K562 (cell line): ENCODE measurements at regions not wholly inside any gene's neighbourhood (a gene's known extent, or its start where the extent isn't known, plus 50 kb on each side); places are given as distances from the start of the nearest gene placed in this dataset.

ENCODE experiments used
- CHD1 ChIP-seq: fragments of 200-600 bp; sonication (generic); IDR thresholded peaks from one replicate; pipeline ENCODE4 v1.6.1; 2012; ENCODE audit warnings: mild to moderate bottlenecking, moderate library complexity, low read length, inconsistent platforms
- CTCF ChIP-seq, 3 experiments: IDR thresholded peaks in 2 of 3; conservative IDR thresholded peaks in 1 of 3; 2 replicates each; pipeline ENCODE4 v1.5.1; 2011 to 2012; ENCODE audit warnings: low read length in 3 of 3, mild to moderate bottlenecking in 3 of 3, control low read depth in 2 of 3, improper control_type of control experiment in 1 of 3, inconsistent platforms in 1 of 3, low read depth in 1 of 3, mixed read lengths in 1 of 3, moderate library complexity in 1 of 3; ENCODE audit not compliant: insufficient read depth in 2 of 3
- MAFF ChIP-seq: IDR thresholded peaks from 2 replicates; pipeline ENCODE4 v1.6.1; 2012; ENCODE audit warnings: low read length, improper control_type of control experiment
- POLR2A ChIP-seq: fragments of 450-650 bp; conservative IDR thresholded peaks from 2 replicates; pipeline ENCODE4 v1.6.1; 2016
- TFAM ChIP-seq: fragments of 250-450 bp; sonication (Bioruptor Pico); conservative IDR thresholded peaks from 2 replicates; pipeline ENCODE4 v1.5.0; 2021; ENCODE audit warnings: mild to moderate bottlenecking, moderate library complexity
- ZNF740 ChIP-seq, 3 experiments: fragments of 200-800 bp in 1 of 3; sonication (Bioruptor generic) in 1 of 3; sonication (generic) in 1 of 3; formaldehyde crosslinking in 1 of 3; IDR thresholded peaks; 2 replicates each; pipeline versions ENCODE4 v1.6.1 to v1.8.0; 2016 to 2022; ENCODE audit warnings: mild to moderate bottlenecking in 2 of 3, missing compliant biosample characterization in 2 of 3, missing genetic modification characterization in 2 of 3, missing genetic modification reagents in 1 of 3
- ZNF830 ChIP-seq: fragments of 250-450 bp; sonication (Bioruptor Pico); IDR thresholded peaks from 2 replicates; pipeline ENCODE4 v1.5.0; 2021; ENCODE audit warnings: mild to moderate bottlenecking
- TF ChIP-seq, protein P1 (sequence below): fragments of 450-650 bp; conservative IDR thresholded peaks from 2 replicates; pipeline ENCODE4 v1.6.1; 2016; ENCODE audit warnings: missing genetic modification characterization, low read depth, mild to moderate bottlenecking, missing compliant biosample characterization, moderate library complexity
- TF ChIP-seq, protein P2 (sequence below): sonication (generic); formaldehyde crosslinking; IDR thresholded peaks from 2 replicates; pipeline ENCODE4 v1.8.1; 2022; ENCODE audit warnings: missing genetic modification reagents

DNA sequence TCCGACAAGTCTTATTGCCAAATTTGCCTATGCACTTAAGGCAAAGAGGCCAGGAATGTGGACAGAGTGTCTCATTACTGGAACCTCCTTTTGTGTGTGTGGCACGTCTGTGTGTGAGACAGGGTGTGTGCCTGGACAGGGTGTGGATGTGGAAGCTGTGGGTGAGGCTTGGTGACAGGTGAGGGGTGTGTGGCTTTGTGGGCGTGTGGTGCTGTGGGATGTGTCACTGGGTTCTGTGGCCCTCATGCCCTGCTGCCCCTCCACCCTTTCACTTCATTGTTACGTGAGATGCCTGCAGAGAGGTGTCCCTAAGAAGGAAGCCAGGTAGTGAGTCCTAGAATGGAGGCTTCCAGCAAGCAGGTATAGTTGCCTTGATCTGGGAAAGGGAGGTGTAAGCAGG is 244.0 kb upstream of the CHRNA7 start:
- TF ChIP-seq, protein P1, sequence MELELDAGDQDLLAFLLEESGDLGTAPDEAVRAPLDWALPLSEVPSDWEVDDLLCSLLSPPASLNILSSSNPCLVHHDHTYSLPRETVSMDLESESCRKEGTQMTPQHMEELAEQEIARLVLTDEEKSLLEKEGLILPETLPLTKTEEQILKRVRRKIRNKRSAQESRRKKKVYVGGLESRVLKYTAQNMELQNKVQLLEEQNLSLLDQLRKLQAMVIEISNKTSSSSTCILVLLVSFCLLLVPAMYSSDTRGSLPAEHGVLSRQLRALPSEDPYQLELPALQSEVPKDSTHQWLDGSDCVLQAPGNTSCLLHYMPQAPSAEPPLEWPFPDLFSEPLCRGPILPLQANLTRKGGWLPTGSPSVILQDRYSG (tag): no peak
- TF ChIP-seq ZNF740 (CRISPR knock-in tag; IDR thresholded peaks at IDR 0.05) (no peak), ZNF740 (tag; IDR thresholded peaks at IDR 0.05) (no peak), CHD1 (no peak), CTCF (IDR thresholded peaks at IDR 0.05 in 2 of 3, conservative IDR thresholded peaks at IDR 0.05 in 1 of 3; ENCODE audit: insufficient read depth in 2 of 3, low read depth in 1 of 3, low read length in 3 of 3) (no peak), POLR2A (no peak), ZNF830 (CRISPR knock-in tag) (no peak), TFAM (CRISPR knock-in tag) (no peak), MAFF (no peak)
- TF ChIP-seq, protein P2, sequence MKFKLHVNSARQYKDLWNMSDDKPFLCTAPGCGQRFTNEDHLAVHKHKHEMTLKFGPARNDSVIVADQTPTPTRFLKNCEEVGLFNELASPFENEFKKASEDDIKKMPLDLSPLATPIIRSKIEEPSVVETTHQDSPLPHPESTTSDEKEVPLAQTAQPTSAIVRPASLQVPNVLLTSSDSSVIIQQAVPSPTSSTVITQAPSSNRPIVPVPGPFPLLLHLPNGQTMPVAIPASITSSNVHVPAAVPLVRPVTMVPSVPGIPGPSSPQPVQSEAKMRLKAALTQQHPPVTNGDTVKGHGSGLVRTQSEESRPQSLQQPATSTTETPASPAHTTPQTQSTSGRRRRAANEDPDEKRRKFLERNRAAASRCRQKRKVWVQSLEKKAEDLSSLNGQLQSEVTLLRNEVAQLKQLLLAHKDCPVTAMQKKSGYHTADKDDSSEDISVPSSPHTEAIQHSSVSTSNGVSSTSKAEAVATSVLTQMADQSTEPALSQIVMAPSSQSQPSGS: no peak
